Vagina (tissue), 2 donors: ENCODE measurements at regions not wholly inside any gene's neighbourhood (a gene's known extent, or its start where the extent isn't known, plus 50 kb on each side); places are given as distances from the start of the nearest gene placed in this dataset.

ENCODE experiments used
- DNase-seq, 2 donors: peaks; one replicate each; pipeline ENCODE4 v3.0.0-alpha.2; 2017; ENCODE audit errors: extremely low spot score in 2 of 2
- H3K27ac ChIP-seq: fragments of 200-600 bp; sonication (generic); one replicate; pipeline ENCODE4 v1.5.1; 2019
- H3K27me3 ChIP-seq: fragments of 200-600 bp; sonication (generic); one replicate; pipeline ENCODE4 v1.5.1; 2019
- H3K36me3 ChIP-seq, 2 donors: fragments of 200-600 bp; sonication (generic); one replicate each; pipeline ENCODE4 v1.5.1; 2017 to 2019
- H3K4me1 ChIP-seq: fragments of 200-600 bp; sonication (generic); one replicate; pipeline ENCODE4 v1.5.1; 2019
- H3K4me3 ChIP-seq, 2 donors: fragments of 200-600 bp; sonication (generic); 1 replicate in 1 of 2; 2 replicates in 1 of 2; pipeline ENCODE4 v1.5.1; 2016 to 2019
- H3K9me3 ChIP-seq: fragments of 200-600 bp; sonication (generic); one replicate; pipeline ENCODE4 v1.5.1; 2019
- CTCF ChIP-seq, 3 experiments: fragments of 450-650 bp in 2 of 3; fragments of 200-600 bp in 1 of 3; sonication (generic) in 1 of 3; IDR thresholded peaks; one replicate each; pipeline ENCODE4 v1.5.1; 2017 to 2019; ENCODE audit warnings: antibody characterized with exemption in 3 of 3, mild to moderate bottlenecking in 2 of 3, moderate library complexity in 2 of 3
- POLR2A ChIP-seq, 2 donors: fragments of 450-650 bp; IDR thresholded peaks; one replicate each; pipeline ENCODE4 v1.6.1; 2017; ENCODE audit warnings: antibody characterized with exemption in 2 of 2, mild to moderate bottlenecking in 2 of 2, moderate library complexity in 2 of 2
- POLR2AphosphoS5 ChIP-seq, 2 donors: sonication (generic); formaldehyde crosslinking; IDR thresholded peaks; one replicate each; pipeline ENCODE4 v1.9.0; 2017; ENCODE audit warnings: antibody characterized with exemption in 2 of 2, mild to moderate bottlenecking in 2 of 2, low read depth in 1 of 2; ENCODE audit not compliant: insufficient read depth in 1 of 2
- intact Hi-C: fragments of 100-400 bp; cut with DNase I; formaldehyde crosslinking; loops from one replicate; pipeline ENCODE4 v1.15.1; 2023

GRCh38 chr1:212182579-212182978 lies 102.6 kb upstream of the PPP2R5A start:
- intact Hi-C loops: no loop called here
- Histone ChIP-seq H3K27ac (no peak overlapping the region), H3K36me3 (no peaks in the 10 kb centered on the region), H3K27me3 (no peaks in the 10 kb centered on the region), H3K9me3 (no peaks in the 10 kb centered on the region), H3K4me1 (peaks cover 3% of the 10 kb centered on the region), H3K4me3 (no peak overlapping the region)
- no peak for DNase-seq
- TF ChIP-seq POLR2A (IDR thresholded peaks at IDR 0.05) (no peak), CTCF (IDR thresholded peaks at IDR 0.05) (no peak), POLR2AphosphoS5 (IDR thresholded peaks at IDR 0.05; ENCODE audit: insufficient read depth in 1 of 2, low read depth in 1 of 2) (no peak)

GRCh38 chr1:212186427-212187207 lies 98.6 kb upstream of the PPP2R5A start:
- H3K4me3 ChIP-seq: no peak overlapping the region
- DNase-seq: no peak
- no peaks in the 10 kb centered on the region for H3K36me3 ChIP-seq
- intact Hi-C loops: no loop called here
- TF ChIP-seq CTCF (IDR thresholded peaks at IDR 0.05) (no peak), POLR2A (IDR thresholded peaks at IDR 0.05) (no peak), POLR2AphosphoS5 (IDR thresholded peaks at IDR 0.05; ENCODE audit: insufficient read depth in 1 of 2, low read depth in 1 of 2) (no peak)
- H3K27ac ChIP-seq: no peak overlapping the region
- no peaks in the 10 kb centered on the region for H3K9me3 ChIP-seq
- peaks cover 3% of the 10 kb centered on the region for H3K4me1 ChIP-seq
- no peaks in the 10 kb centered on the region for H3K27me3 ChIP-seq

- Histone ChIP-seq H3K27ac (no peak overlapping the region), H3K27me3 (no peaks in the 10 kb centered on the region), H3K36me3 (no peaks in the 10 kb centered on the region), H3K4me3 (no peak overlapping the region), H3K9me3 (no peaks in the 10 kb centered on the region), H3K4me1 (no peaks in the 10 kb centered on the region)
- TF ChIP-seq POLR2A (IDR thresholded peaks at IDR 0.05) (no peak), POLR2AphosphoS5 (IDR thresholded peaks at IDR 0.05; ENCODE audit: insufficient read depth in 1 of 2, low read depth in 1 of 2) (no peak), CTCF (IDR thresholded peaks at IDR 0.05) (no peak)
- intact Hi-C loops: no loop called here
- no peak for DNase-seq
These were observed 96.4 kb upstream of the PPP2R5A start for GRCh38 chr1:212188599-212189351.

GRCh38 chr1:212189352-212189738 lies 95.9 kb upstream of the PPP2R5A start:
- Histone ChIP-seq H3K27ac (no peak overlapping the region), H3K27me3 (no peaks in the 10 kb centered on the region), H3K9me3 (no peaks in the 10 kb centered on the region), H3K36me3 (no peaks in the 10 kb centered on the region), H3K4me1 (no peaks in the 10 kb centered on the region), H3K4me3 (no peak overlapping the region)
- intact Hi-C loops: no loop called here
- TF ChIP-seq POLR2A (IDR thresholded peaks at IDR 0.05) (no peak), POLR2AphosphoS5 (IDR thresholded peaks at IDR 0.05; ENCODE audit: insufficient read depth in 1 of 2, low read depth in 1 of 2) (no peak), CTCF (IDR thresholded peaks at IDR 0.05) (no peak)
- DNase-seq: no peak

GRCh38 chr1:212190169-212190568 lies 95.0 kb upstream of the PPP2R5A start:
- no peak for DNase-seq
- Histone ChIP-seq H3K4me1 (no peaks in the 10 kb centered on the region), H3K36me3 (no peaks in the 10 kb centered on the region), H3K27me3 (no peaks in the 10 kb centered on the region), H3K27ac (no peak overlapping the region), H3K9me3 (no peaks in the 10 kb centered on the region), H3K4me3 (no peak overlapping the region)
- TF ChIP-seq POLR2AphosphoS5 (IDR thresholded peaks at IDR 0.05; ENCODE audit: insufficient read depth in 1 of 2, low read depth in 1 of 2) (no peak), POLR2A (IDR thresholded peaks at IDR 0.05) (no peak), CTCF (IDR thresholded peaks at IDR 0.05) (no peak)
- intact Hi-C loops: no loop called here
